GM12872 (cell line): ENCODE measurements at regions not wholly inside any gene's neighbourhood (a gene's known extent, or its start where the extent isn't known, plus 50 kb on each side); places are given as distances from the start of the nearest gene placed in this dataset.

Experiments used
- TF ChIP-seq, protein P1 (sequence below): IDR thresholded peaks from 3 replicates; pipeline ENCODE4 v1.5.1; 2011; ENCODE audit warnings: low read depth, mild to moderate bottlenecking, low read length, moderate library complexity; ENCODE audit not compliant: insufficient read depth

- TF ChIP-seq, protein P1, sequence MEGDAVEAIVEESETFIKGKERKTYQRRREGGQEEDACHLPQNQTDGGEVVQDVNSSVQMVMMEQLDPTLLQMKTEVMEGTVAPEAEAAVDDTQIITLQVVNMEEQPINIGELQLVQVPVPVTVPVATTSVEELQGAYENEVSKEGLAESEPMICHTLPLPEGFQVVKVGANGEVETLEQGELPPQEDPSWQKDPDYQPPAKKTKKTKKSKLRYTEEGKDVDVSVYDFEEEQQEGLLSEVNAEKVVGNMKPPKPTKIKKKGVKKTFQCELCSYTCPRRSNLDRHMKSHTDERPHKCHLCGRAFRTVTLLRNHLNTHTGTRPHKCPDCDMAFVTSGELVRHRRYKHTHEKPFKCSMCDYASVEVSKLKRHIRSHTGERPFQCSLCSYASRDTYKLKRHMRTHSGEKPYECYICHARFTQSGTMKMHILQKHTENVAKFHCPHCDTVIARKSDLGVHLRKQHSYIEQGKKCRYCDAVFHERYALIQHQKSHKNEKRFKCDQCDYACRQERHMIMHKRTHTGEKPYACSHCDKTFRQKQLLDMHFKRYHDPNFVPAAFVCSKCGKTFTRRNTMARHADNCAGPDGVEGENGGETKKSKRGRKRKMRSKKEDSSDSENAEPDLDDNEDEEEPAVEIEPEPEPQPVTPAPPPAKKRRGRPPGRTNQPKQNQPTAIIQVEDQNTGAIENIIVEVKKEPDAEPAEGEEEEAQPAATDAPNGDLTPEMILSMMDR, result no peak
Measured at GRCh38 chr21:38910390-38911067, 104.8 kb downstream of the ETS2 start.

DNA sequence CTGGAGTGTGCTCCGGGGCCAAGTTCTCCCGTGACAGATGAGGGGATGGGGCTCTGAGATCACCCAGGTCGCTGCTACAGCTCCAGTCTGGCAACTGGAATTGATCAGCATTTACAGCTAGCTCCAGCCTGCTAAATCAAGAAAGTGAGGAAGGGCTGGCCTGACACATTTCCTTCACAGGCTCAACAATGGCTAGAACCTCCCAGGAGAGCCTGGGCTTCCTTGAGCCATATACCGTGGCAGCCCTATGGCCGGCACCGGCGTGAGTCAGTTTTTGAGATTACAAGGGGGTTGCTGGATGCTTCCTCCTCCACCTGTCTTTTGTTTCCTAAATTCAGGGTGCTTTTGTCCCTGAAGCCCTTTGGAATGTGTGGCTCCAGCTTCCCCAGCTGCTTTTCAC lies 104.2 kb downstream of the ETS2 start:
- TF ChIP-seq, protein P1, result no peak

DNA sequence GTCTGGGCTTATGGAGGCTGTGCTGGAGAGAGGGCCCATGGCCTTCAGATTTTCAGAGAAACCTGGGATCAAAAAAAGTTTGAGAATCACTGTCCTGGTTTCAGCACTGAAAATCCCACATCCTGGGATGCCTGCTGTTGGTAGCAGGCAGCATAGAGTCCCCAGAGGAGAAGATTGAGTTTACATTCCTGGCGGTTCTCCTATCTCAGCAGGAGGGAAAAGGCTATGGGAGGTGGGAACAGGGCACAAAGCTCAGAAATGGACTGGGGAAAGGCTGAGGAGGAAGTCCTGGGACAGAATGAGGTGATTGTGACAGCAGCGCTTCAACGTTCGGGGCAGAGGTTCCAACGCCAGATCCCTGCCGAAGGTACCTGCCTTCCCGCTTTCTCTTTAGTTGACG lies 103.4 kb downstream of the ETS2 start:
- TF ChIP-seq, protein P1, result no peak

- TF ChIP-seq, protein P1, result no peak
Measured at GRCh38 chr21:38908537-38908936, 102.8 kb downstream of the ETS2 start.

DNA sequence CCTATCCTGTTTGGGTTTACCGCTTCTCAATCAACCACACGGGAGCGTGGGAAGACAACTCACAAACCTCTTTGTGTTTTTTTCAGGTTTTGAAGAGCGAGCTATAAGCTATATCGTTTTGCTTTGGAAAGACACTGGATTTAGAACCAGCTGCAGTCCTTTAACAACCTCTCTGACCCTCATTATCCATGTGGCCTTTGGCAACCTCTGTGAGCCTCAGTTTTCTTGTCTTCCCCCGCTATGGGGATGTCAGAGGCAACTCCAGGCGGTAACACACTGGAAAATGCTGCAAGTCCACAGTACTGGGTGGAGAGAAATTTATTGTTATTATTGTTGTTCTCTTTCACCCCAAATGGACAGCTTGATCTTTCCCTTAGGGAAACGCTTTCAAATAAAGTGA lies 100.0 kb downstream of the ETS2 start:
- TF ChIP-seq, protein P1, result no peak

GRCh38 chr21:38905328-38905727 lies 99.6 kb downstream of the ETS2 start:
- TF ChIP-seq, protein P1, result no peak

DNA sequence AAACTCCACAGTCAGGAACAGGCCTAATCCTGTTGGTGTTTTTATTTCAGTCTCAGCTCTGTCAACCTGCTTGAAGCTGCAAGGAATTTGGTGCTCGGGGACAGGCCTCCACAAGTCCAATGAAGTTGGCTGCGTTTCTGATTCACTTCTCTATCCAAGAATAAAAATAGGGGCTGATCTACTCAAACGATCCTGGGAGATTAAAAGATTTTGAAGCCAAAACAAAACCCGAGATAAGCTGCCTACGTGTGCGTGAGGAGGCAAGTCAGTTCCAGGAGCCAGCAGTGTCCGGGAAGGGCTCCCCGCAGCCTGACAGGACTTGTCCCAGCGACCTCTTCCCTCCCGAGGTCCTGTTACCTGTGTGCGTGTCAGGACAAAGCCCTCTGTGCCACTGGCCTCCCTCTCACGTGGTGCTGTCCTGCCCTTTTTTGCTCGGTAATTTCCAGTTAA lies 98.0 kb downstream of the ETS2 start:
- TF ChIP-seq, protein P1, result no peak
